Forelimb muscle (tissue), 1 donor: ENCODE measurements at regions not wholly inside any gene's neighbourhood (a gene's known extent, or its start where the extent isn't known, plus 50 kb on each side); places are given as distances from the start of the nearest gene placed in this dataset.

ENCODE experiments used
- DNase-seq: peaks from one replicate; pipeline ENCODE4 v3.0.0-alpha.2; 2013; ENCODE audit warnings: low read depth

GRCh38 chr9:106503759-106504158 is 359.2 kb upstream of the ZNF462 start:
- no peak for DNase-seq

- no peak for DNase-seq
Observed at GRCh38 chr9:106526716-106527204, 336.2 kb upstream of the ZNF462 start.

- no peak for DNase-seq
Observed at GRCh38 chr9:106528158-106528557, 334.8 kb upstream of the ZNF462 start.

DNA sequence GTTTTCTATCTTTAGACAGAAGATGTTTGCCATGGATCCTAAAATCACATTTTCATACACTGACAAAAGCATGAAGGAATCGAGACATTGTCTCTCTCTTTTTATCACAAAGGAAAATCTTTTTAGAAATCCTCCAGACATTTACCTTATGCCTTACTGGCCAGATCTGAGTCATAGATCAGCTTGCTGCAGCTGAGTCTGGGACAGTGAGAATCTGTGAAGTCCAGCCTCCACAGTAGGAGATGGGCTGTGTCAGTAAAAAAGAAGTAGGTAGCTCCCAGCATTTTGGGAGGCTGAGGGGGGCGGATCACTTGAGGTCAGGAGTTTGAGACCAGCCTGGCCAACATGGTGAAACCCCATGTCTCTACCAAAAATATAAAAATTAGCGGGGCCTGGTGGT is 333.4 kb upstream of the ZNF462 start:
- DNase-seq, result no peak

GRCh38 chr9:106531491-106531890 is 331.5 kb upstream of the ZNF462 start:
- no peak for DNase-seq

- no peak for DNase-seq
Observed at GRCh38 chr9:106532306-106533015, 330.5 kb upstream of the ZNF462 start.

DNA sequence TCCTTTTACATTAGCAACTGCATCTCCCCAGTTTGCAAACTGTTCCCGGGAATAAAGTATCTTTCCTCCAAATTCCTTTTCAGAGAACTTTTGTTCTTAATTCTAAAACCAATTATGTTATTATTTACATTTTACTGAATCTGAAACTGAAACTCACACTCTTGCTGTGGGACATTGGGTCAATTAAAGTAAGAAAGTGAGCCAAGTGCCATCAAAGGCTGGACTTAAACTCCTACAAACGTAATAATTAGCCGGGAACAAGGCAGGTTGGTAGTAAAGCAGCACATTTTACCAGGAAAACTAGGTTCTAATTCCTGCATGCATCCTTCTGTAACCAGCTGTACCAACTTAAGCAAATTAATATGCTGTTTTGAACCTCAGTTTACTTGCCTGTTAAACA is 328.2 kb upstream of the ZNF462 start:
- DNase-seq, result no peak

GRCh38 chr9:106535439-106535838 is 327.5 kb upstream of the ZNF462 start:
- DNase-seq, result no peak

- no peak for DNase-seq
Observed at GRCh38 chr9:106557996-106558667, 304.8 kb upstream of the ZNF462 start.

DNA sequence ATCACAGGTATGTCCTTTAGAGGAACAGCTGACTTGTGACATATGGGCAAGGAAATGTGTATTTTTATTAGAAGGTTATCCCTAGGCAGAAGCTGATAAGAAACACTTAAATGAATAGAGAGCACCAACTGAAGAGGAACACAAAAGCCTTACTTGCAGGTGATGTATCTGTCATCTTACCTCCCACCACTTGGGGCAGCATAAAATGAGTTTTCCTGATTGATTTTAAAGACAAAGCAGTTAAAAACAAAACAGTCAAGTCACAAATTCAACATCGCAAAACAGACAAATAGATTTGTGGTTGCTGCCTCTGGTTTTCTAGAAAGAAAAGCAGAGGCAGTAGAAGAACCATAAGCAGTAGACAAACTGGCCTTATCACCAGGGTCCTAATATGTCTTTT is 302.4 kb upstream of the ZNF462 start:
- no peak for DNase-seq

- no peak for DNase-seq
Observed at GRCh38 chr9:106575823-106576222, 287.1 kb upstream of the ZNF462 start.

GRCh38 chr9:106576232-106576760 is 286.7 kb upstream of the ZNF462 start:
- DNase-seq, result no peak

DNA sequence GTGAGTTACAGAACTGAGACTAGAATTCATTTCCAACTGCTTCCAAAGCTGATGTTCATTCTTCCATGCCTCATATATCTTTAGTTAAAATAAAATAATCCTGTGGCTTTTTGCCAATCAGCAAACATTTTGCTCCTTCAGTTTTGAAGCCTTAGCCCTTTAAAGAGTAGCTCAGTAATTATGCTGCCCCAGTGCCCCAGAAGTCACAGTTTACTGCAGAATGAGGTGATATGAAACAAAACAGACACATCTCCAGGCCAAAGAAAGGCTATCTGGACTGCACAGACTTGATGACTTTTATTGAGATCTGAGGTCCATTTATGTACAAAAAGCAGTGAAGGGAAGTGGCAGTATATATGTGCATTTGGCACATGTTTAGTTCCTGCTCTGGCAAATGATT is 285.8 kb upstream of the ZNF462 start:
- no peak for DNase-seq

GRCh38 chr9:106580546-106580945 is 282.4 kb upstream of the ZNF462 start:
- DNase-seq, result no peak

- DNase-seq, result no peak
Observed at GRCh38 chr9:106581973-106582372, 281.0 kb upstream of the ZNF462 start.

GRCh38 chr9:106583751-106584150 is 279.2 kb upstream of the ZNF462 start:
- DNase-seq, result no peak

DNA sequence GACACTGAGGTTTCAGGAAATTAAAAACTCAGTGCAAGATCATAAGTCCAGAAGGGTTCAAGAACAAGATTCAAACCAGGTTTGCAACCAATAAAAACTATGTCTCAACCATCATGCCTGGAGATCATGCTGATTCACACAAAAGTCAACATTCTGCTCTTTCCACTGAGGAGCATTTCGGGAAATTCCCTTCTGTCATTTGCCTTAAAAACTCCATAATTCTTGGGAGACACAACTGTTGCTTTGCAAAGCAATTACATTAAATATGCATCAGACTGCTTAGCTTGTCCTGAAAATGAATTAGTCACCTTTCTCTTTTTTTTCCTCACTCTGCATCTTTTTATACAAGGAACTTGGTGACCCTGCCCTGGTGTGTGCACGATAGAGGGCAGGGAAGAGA is 275.9 kb upstream of the ZNF462 start:
- no peak for DNase-seq

- DNase-seq, result no peak
Observed at GRCh38 chr9:106588626-106589025, 274.3 kb upstream of the ZNF462 start.

- no peak for DNase-seq
Observed at GRCh38 chr9:106590759-106591505, 272.0 kb upstream of the ZNF462 start.

GRCh38 chr9:106593201-106593600 is 269.8 kb upstream of the ZNF462 start:
- DNase-seq, result no peak

DNA sequence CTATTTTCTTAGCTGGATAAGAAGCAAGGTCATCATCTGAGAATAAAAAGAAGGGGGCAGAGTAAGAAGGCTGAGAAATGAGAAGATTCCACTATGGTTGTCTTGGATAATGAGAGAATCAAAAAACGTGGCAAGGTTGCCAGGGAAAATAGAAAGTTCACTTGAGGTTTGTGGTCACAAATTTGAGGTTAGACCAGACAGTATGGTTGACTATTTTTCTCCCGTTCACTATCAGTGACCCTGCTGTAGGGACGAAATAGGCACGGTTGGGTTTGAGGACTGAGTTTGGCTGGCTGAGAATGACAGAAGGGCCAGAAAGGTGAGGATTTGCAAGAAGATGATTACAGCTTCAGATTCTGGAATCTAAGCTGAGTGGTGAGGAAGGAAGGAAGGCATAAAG is 266.0 kb upstream of the ZNF462 start:
- DNase-seq, result no peak

DNA sequence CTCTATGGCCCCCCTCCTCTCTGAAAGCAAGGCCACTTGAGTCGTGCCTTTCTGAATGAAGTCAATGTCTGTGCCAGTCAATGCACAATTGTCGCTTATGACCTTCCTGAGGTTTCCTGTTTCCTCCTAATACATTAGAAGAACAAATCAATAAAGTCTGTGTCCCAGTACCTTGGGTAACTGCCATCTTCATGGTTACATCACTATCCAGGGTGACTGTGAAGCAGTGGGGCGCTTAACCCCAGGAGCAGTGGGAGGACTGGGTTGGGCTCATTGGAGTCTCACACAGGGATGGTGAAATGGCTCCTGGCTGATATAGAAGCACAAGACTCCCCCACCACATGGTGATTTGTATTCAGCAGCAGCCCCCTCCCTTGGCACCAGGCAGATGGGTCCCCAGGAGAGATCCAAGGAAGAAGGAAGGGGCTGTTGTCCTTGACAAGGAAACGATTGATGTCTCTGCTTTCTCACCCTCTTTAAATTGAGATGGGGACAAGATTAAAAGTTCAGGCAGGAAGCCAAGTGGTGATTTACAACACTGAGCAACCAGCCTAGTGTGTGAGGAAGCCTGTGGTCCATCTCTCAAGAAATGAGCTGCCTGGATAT is 261.9 kb upstream of the ZNF462 start:
- no peak for DNase-seq
